GM12878 (cell line): ENCODE measurements at regions not wholly inside any gene's neighbourhood (a gene's known extent, or its start where the extent isn't known, plus 50 kb on each side); places are given as distances from the start of the nearest gene placed in this dataset.

ENCODE experiments used
- ATAC-seq: fragments of 200-7000 bp; cut with Tn5 transposase; 3 replicates; pipeline ENCODE4 v1.9.1; 2020; ENCODE audit warnings: mild to moderate bottlenecking, moderate library complexity
- BruUV-seq: library from RNA; stranded (reverse); fragments of 400-500 nt; replicated peaks from 2 replicates; lab custom pipeline; 2021; lab: Mats Ljungman, UMichigan
- CTCF ChIA-PET: fragments of 300-600 bp; sonication (Branson Sonifier 250); formaldehyde crosslinking; extraction: SDS; loops from one replicate; lab custom pipeline; 2021; ENCODE audit warnings: inconsistent platforms; lab: Yijun Ruan, JAX
- POLR2A ChIA-PET: fragments of 350-600 bp; formaldehyde crosslinking; extraction: SDS; loops from one replicate; lab custom pipeline; 2021; ENCODE audit warnings: inconsistent platforms; lab: Charles Lee
- RAD21 ChIA-PET: fragments of 300-600 bp; sonication (Branson Sonifier 250); formaldehyde crosslinking; loops from one replicate; lab custom pipeline; 2023; ENCODE audit warnings: antibody characterized with exemption; ENCODE audit not compliant: unreplicated experiment; lab: Charles Lee
- SMC1A ChIA-PET: fragments of 300-600 bp; sonication (Branson Sonifier 250); formaldehyde crosslinking; loops from one replicate; lab custom pipeline; 2023; ENCODE audit not compliant: unreplicated experiment, uncharacterized antibody; lab: Charles Lee
- DNase-seq: peaks from one replicate; pipeline ENCODE4 v3.0.0-alpha.2; 2011; ENCODE audit warnings: low read depth, low spot score
- FAIRE-seq: peaks from 3 replicates; lab custom pipeline; 2011; peaks lifted over from hg19 to GRCh38; lab: Jason Lieb, UNC
- H2AFZ ChIP-seq: 2 replicates; pipeline ENCODE4 v1.6.0; 2011; ENCODE audit warnings: low read depth, low read length, control low read depth; ENCODE audit not compliant: control insufficient read depth
- H3K27ac ChIP-seq: 2 replicates; pipeline ENCODE4 v1.5.1; 2011; ENCODE audit warnings: control low read depth; ENCODE audit not compliant: control insufficient read depth, insufficient read depth
- H3K27me3 ChIP-seq, 2 experiments: replicated peaks in 1 of 2; 2 replicates each; pipeline versions ENCODE4 v1.6.0 to v1.6.1; 2011; ENCODE audit warnings: low read length in 1 of 2; ENCODE audit not compliant: control insufficient read depth in 2 of 2, insufficient read depth in 2 of 2
- H3K36me3 ChIP-seq, 2 experiments: 2 replicates each; pipeline ENCODE4 v1.5.1; 2011; ENCODE audit warnings: low read length in 1 of 2; ENCODE audit not compliant: control insufficient read depth in 2 of 2, insufficient read depth in 2 of 2
- H3K4me1 ChIP-seq: 2 replicates; pipeline ENCODE4 v1.6.1; 2011; ENCODE audit warnings: mild to moderate bottlenecking, low read length, moderate library complexity, mixed read lengths; ENCODE audit not compliant: control insufficient read depth, insufficient read depth
- H3K4me2 ChIP-seq: 2 replicates; pipeline ENCODE4 v1.6.0; 2011; ENCODE audit warnings: control low read depth; ENCODE audit not compliant: control insufficient read depth, insufficient read depth
- H3K4me3 ChIP-seq: fragments of 200-600 bp; sonication (generic); 2 replicates; pipeline ENCODE4 v1.5.1; 2016
- H3K79me2 ChIP-seq: 2 replicates; pipeline ENCODE4 v1.6.0; 2011; ENCODE audit warnings: low read length; ENCODE audit not compliant: control insufficient read depth, insufficient read depth
- H3K9ac ChIP-seq: 2 replicates; pipeline ENCODE4 v1.8.0; 2011; ENCODE audit warnings: low read length, control low read depth, mixed read lengths; ENCODE audit not compliant: control insufficient read depth, insufficient read depth
- H3K9me3 ChIP-seq: replicated peaks from 3 replicates; pipeline ENCODE4 v1.5.1; 2011; ENCODE audit warnings: mild to moderate bottlenecking, low read length; ENCODE audit not compliant: control insufficient read depth, insufficient read depth
- H4K20me1 ChIP-seq: 2 replicates; pipeline ENCODE4 v1.6.0; 2011; ENCODE audit not compliant: control insufficient read depth, insufficient read depth
- BACH1 ChIP-seq: fragments of 450-650 bp; IDR thresholded peaks from 2 replicates; pipeline ENCODE4 v1.6.1; 2017; ENCODE audit warnings: mild to moderate bottlenecking, borderline replicate concordance
- EP300 ChIP-seq, 2 experiments: fragments of 150-350 bp in 1 of 2; IDR thresholded peaks; 2 replicates each; pipeline ENCODE4 v1.6.1; 2011 to 2012; ENCODE audit warnings: low read depth in 2 of 2, low read length in 2 of 2, borderline replicate concordance in 1 of 2, improper control_type of control experiment in 1 of 2, inconsistent platforms in 1 of 2; ENCODE audit not compliant: control insufficient read depth in 1 of 2
- MXI1 ChIP-seq: fragments of 150-350 bp; IDR thresholded peaks from 2 replicates; pipeline ENCODE4 v1.6.1; 2011; ENCODE audit warnings: low read depth, mild to moderate bottlenecking, inconsistent platforms, low read length, improper control_type of control experiment
- NR2C1 ChIP-seq: fragments of 450-650 bp; IDR thresholded peaks from 2 replicates; pipeline ENCODE4 v1.6.1; 2017; ENCODE audit warnings: antibody characterized with exemption, mild to moderate bottlenecking, moderate library complexity
- NR2C2 ChIP-seq: IDR thresholded peaks from 2 replicates; pipeline ENCODE4 v1.6.1; 2011; ENCODE audit warnings: borderline replicate concordance, low read depth; ENCODE audit not compliant: control insufficient read depth, insufficient read length
- NR2F1 ChIP-seq: fragments of 450-650 bp; conservative IDR thresholded peaks from 2 replicates; pipeline ENCODE4 v1.6.1; 2017; ENCODE audit warnings: mild to moderate bottlenecking
- POLR2AphosphoS5 ChIP-seq: IDR thresholded peaks from 2 replicates; pipeline ENCODE4 v1.6.1; 2011; ENCODE audit warnings: mild to moderate bottlenecking, low read length, inconsistent platforms
- RAD51 ChIP-seq: fragments of 450-650 bp; IDR thresholded peaks from 2 replicates; pipeline ENCODE4 v1.6.1; 2016; ENCODE audit warnings: moderate library complexity, mild to moderate bottlenecking, inconsistent platforms
- TCF7 ChIP-seq: IDR thresholded peaks from 2 replicates; pipeline ENCODE4 v1.6.1; 2014; ENCODE audit warnings: antibody characterized with exemption, borderline replicate concordance
- ZBTB11 ChIP-seq: fragments of 450-650 bp; formaldehyde crosslinking; IDR thresholded peaks from 2 replicates; pipeline ENCODE4 v1.5.0; 2022; ENCODE audit warnings: mild to moderate bottlenecking, missing genetic modification characterization
- ZNF384 ChIP-seq: IDR thresholded peaks from 2 replicates; pipeline ENCODE4 v1.6.1; 2012; ENCODE audit warnings: low read depth, mild to moderate bottlenecking, low read length, improper control_type of control experiment, borderline replicate concordance
- in situ Hi-C: fragments of 300-500 bp; cut with MboI; formaldehyde crosslinking; loops from 9 replicates; pipeline ENCODE4 v1.14.3; 2018; ENCODE audit warnings: mixed read lengths
- intact Hi-C: fragments of 100-400 bp; cut with micrococcal nuclease; formaldehyde crosslinking; loops from one replicate; pipeline ENCODE4 v1.14.2; 2022; ENCODE audit not compliant: unreplicated experiment

- Histone ChIP-seq H4K20me1 (no peaks in the 10 kb centered on the region), H3K27me3 (peaks cover 0 to 2% of the 10 kb centered on the region in 2 experiments; a peak in 1 of 4 replicates), H3K4me2 (no peak overlapping the region), H3K36me3 (no peaks in the 10 kb centered on the region), H3K4me3 (no peak overlapping the region), H3K4me1 (no peaks in the 10 kb centered on the region), H3K9ac (no peak overlapping the region), H3K79me2 (no peaks in the 10 kb centered on the region), H3K27ac (no peak overlapping the region), H2AFZ (no peak overlapping the region), H3K9me3 (no peaks in the 10 kb centered on the region; the same call in 2 of the 3 replicates)
- TF ChIP-seq EP300 (IDR thresholded peaks at IDR 0.05; ENCODE audit: borderline replicate concordance in 1 of 2, control insufficient read depth in 1 of 2, low read depth in 2 of 2, low read length in 2 of 2) (no peak), POLR2AphosphoS5 (no peak), MXI1 (no peak), TCF7 (no peak), ZBTB11 (no peak), NR2C1 (no peak), RAD51 (no peak), NR2F1 (no peak), BACH1 (no peak), ZNF384 (no peak), NR2C2 (no peak)
- no peak for DNase-seq
- BruUV-seq: no TSS peak
- ChIA-PET SMC1A (interaction anchor here (0.6 to 1.9 kb wide), 4 partner anchors 10 to 87 kb away, joined by 3 to 6 read pairs (median 4); no protein-coding TSS in a partner anchor), CTCF (interaction anchor here (0.6 to 1.4 kb wide), 3 partner anchors 13 to 27 kb away, joined by 3 to 4 read pairs (median 3); no protein-coding TSS in a partner anchor), POLR2A (no interaction called here), RAD21 (no interaction called here)
- intact Hi-C loops (no loop called here), in situ Hi-C loops (loop anchor here (25.0 kb wide), 1 partner anchor 1132 kb away; no protein-coding TSS in a partner anchor)
- ATAC-seq: no peak
- no peak for FAIRE-seq
Observed at GRCh38 chr10:62580396-62580795, 206.2 kb downstream of the ZNF365 start.
